Dermis blood vessel endothelial cell (primary cell): ENCODE measurements at regions not wholly inside any gene's neighbourhood (a gene's known extent, or its start where the extent isn't known, plus 50 kb on each side); places are given as distances from the start of the nearest gene placed in this dataset.

Source experiments
- DNase-seq: peaks from one replicate; pipeline ENCODE4 v3.0.0; 2010

GRCh38 chr3:99108508-99108907 lies 207.0 kb upstream of the DCBLD2 start:
- peak; percentile 98 for DNase-seq

DNA sequence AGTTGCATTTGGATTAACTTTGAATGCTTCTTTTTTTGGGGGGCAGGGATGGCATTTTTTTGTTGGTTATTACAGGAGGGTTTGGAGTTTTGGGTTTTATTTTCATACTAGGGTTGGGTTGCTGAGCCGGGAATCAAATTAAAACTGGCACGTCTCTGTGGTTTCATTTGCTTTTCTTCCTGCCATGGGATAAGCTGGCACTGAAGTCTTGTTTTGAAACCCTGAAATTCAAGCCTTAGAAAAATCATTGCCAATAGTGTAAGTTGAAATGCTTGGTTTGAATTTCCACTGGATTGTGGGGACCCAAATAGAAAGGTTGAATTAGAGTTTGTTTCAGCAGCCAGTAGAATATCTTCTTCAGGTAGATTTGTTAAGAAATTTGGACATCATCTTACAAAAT lies 193.1 kb upstream of the DCBLD2 start:
- DNase-seq = no peak

GRCh38 chr3:99087277-99087676 lies 185.8 kb upstream of the DCBLD2 start:
- DNase-seq = no peak

DNA sequence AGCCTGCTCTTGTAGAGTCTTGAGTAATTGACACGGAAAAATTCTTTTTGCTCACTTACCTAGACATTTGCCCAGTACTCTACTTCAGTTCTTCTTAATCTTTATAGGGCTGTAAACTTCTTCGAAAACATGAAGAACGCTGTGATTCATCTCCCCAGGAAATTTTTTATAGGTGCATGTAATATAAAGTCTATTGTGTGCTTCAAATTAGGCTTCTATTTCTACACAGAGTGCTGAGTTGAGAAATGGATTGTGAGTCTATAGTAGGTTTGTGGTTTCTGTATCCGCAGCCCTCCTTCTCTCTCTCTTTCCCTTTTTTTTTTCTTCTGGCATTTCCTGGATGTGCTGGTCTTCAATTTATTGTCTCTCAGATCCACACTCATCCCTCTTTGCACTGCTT lies 183.3 kb upstream of the DCBLD2 start:
- DNase-seq = no peak

DNA sequence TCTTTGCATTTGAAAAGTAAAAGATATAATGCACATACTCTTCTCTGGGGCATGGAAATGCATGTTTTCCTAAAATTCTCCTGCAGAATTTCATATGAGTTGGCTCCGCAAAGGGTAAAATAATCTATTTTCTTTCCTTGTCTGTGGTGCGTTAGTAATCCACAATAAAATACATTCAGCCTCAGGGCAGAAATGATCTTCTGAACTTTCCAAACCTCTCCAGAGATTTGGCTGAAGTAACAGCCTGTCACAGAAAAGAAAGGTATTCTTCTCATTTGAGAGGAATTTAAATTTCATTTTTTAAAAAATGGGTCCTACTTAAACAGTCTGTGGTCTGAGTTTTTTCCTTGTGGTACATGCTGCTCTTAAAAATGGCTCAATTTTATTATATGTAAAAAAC lies 182.7 kb upstream of the DCBLD2 start:
- no peak for DNase-seq

DNA sequence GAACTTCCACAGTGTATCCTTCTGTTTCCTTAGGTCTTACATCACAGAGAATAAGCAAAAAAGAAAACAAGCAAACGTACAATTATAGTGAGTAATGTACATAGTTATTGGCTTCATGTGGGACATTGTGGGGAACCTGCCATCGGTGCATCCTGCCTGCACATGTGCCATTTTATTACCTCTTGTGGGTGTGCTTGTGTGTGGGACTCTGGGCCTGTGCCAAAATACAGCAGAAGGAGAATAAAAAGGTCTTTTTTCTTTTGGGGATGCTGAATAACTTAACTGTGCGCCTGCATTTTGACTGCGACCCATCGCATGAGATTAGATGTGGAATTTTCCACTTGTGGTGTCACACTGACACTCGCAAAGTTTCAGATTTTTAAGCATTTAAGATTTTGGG lies 169.6 kb upstream of the DCBLD2 start:
- no peak for DNase-seq

DNA sequence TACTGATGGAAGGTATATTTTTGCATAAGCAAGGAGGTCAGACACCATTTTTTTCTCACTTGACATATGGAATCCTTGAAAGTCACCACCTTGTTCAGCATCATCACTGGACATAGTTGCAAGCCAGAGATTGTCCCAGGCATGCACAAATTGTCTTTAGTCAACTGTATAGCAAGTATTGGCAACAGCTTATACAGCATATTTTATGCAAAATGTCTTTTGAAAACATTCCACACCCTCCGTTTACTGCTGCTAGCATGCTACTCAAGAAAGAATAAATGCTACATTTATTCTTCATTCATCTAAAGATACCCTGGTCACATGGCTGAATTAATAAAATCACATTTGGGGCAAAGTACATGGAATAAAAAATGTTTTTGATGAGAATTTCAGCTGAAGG lies 168.5 kb upstream of the DCBLD2 start:
- DNase-seq = no peak

DNA sequence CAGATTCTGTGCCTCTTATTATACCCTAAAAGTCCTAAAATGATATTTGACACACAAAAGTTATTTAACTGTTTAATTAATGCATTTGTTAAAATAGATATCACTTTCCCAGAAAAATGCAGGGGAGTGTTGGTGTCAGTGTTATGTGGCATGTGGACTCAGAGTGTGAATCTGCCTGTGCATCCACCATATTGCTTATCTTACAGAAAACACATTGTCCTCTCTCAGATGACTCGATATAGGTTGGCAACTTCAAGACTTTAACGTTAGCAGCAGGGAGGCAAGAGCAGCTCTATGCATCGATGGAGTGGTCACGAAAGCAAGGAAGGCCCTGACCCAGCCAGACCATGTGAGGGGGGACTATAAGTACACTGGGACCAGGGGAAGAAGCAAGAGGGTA lies 165.4 kb upstream of the DCBLD2 start:
- DNase-seq = no peak

GRCh38 chr3:99049164-99049563 lies 147.7 kb upstream of the DCBLD2 start:
- no peak for DNase-seq

GRCh38 chr3:99041747-99042146 lies 140.3 kb upstream of the DCBLD2 start:
- DNase-seq = no peak

GRCh38 chr3:99031778-99032177 lies 130.3 kb upstream of the DCBLD2 start:
- DNase-seq = no peak

GRCh38 chr3:99023590-99024192 lies 122.2 kb upstream of the DCBLD2 start:
- DNase-seq = peak; percentile 71

- DNase-seq = no peak
Observed at GRCh38 chr3:99021466-99021865, 120.0 kb upstream of the DCBLD2 start.

GRCh38 chr3:99016452-99016851 lies 115.0 kb upstream of the DCBLD2 start:
- DNase-seq = no peak

DNA sequence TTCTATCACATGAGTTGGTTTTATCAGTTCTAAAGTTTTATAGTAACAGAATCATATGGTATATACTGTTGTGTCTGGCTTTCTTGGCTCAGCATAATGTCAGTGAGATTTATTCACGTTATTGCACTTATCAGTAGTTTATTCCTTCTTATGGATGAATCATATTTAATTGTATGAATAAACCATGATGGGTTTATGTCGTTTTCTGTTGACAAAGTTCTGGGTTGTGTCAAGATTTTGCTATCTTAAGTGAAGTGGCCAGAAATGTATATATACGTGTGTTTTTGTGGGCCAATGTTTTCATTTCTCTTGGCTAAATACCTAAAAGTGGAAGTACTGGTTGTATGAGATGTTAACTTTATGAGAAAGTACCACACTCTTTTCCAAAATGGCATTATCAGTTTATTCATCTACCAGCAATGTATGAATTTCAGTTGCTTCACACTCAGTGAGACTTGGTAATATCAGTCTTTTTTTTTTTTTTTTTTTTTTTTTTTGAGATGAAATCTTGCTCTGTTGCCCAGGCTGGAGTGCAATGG lies 112.4 kb upstream of the DCBLD2 start:
- DNase-seq = no peak

DNA sequence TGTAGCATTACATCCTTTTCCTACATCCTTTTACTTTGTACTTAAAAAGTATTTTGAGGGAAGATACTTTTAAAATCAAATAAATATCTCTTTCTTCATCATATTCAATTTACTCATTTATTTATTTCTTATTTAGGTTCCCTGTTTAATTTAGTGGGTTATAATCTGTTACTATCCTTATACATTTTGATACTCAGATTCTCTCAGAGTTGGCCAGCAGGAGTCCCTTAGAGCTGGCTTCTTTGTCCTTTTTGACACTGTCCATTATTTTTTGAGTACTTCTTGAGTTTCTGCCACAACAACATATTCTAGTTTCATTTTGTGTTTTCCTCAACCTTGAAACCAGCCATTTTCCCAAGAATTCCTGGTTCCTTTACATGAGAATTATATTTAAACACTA lies 111.6 kb upstream of the DCBLD2 start:
- DNase-seq = no peak

DNA sequence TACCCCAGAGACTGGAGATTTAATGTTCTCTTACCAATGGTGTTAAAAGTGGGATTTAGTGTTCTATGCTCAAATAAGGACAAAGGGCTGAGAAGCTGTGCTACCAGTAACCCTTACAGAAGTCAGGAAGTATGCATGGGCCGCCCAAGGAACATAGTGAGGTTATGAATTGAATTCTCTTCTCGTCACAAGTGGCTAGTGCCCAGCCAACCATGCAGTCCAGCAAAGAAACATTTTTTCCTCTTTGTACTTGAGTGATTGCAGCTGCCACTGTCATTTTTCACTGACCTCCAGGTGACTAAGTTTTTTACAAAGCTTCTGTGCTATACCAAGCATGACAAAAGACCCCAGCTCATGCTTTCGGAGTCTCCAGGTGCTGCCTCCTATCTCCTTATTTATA lies 110.6 kb upstream of the DCBLD2 start:
- no peak for DNase-seq

DNA sequence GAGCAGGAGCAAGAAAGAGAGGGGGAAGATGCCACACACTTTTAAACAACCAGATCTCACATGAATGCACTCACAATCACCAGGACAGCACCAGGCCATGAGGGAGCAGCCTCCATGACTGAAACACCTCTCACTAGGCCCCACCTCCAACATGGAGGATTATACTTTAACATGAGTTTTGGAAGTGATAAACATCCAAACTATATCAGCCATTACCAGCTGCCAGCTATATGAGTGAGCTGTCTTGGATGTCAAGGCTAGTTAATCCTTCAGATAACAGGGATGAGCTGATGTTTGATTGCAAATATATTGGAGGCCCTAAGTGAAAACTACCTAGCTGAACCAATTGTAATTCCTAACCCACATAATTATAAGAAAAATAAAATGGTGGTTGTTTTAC lies 108.4 kb upstream of the DCBLD2 start:
- DNase-seq = no peak

DNA sequence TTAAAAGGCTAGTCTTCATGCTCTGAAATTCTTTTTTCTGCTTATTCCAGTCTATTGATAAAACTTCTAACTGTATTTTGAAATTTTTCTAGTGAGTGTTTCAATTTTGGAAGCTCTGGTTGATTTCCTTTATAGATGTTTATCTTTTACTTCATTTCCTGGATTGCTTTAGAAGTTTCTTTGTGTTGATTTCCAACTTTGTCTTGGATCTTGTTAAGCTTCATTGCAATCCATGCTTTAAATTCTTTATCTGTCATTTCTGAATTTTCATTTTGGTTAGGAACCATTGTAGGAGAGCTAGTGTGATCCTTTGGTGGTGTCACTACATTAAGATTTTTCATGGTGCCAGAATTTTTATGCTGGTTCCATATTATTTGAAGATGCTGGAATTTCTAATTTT lies 105.2 kb upstream of the DCBLD2 start:
- DNase-seq = no peak

- no peak for DNase-seq
Observed at GRCh38 chr3:98999675-99000074, 98.2 kb upstream of the DCBLD2 start.

DNA sequence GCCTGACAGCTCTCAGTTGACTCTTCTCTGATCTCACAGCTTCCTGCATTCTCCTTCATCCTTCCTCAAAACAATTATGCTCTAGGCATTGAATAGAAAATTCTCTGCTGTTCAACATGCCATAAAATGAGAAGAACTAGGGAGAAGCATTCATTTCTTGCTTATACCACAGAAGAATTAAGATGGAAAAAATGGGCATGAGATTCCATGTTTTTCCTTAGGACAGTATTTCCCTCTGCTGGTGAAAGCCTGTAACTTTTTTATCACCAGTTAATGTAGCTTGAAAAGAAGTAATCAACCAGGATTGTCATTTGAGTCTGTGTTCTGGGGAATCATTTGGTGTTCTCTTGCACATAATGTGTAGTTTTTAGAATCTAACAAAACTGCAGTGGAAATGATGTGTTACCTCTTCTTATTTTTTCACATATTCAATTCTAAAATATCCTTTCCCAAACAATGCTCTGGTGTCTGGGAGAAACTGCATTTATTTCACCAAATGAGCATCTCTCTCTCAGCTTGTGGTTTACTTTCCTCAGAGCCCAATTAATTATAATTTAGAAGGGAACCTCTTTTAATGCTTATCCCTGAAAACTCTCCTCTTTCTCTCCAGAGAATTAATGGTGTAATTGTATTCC lies 92.8 kb upstream of the DCBLD2 start:
- peak; percentile 80 for DNase-seq

DNA sequence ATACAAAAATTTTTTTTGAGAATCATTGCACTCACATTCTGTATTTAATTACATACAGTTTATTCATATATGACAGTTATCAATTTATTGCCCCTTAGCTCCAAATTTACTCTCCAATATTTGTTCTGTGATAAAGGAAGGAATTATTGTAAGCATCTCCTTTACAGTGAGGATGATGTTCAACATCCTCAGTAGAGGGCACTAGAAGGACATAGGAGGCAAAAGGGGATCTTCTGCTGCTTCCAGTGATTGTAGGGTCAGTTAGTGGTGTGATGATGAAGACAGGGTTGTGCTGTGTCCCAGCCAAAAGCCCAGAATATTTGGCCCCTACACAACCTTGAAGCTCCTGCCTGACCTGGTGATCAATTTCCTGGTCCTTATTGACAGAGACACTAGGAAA lies 89.9 kb upstream of the DCBLD2 start:
- DNase-seq = no peak

GRCh38 chr3:98990657-98991056 lies 89.2 kb upstream of the DCBLD2 start:
- DNase-seq = no peak

- DNase-seq = peak; percentile 94
Observed at GRCh38 chr3:98986073-98986472, 84.6 kb upstream of the DCBLD2 start.

DNA sequence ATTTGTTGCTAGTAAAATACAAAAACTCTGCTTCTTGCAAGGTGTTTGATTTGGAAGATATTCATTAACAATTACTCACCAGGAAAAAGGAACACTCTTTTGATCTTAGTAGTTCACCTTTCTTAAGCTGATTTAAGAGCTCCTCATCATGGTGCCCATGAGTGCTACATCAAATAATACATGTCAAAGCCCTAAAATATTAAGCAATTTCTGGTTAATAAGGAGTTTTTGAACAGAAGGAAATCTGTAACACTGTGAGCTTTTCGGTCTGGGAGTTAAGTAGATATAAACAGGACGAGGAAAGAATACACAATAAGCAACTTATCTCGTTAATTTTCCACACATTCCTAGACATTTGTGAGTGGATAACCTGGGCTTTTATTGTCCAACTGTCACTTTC lies 83.9 kb upstream of the DCBLD2 start:
- peak; percentile 55 for DNase-seq
